Mesendoderm (in vitro differentiated cells): ENCODE measurements at regions not wholly inside any gene's neighbourhood (a gene's known extent, or its start where the extent isn't known, plus 50 kb on each side); places are given as distances from the start of the nearest gene placed in this dataset.

Experiments used
- DNase-seq: peaks from one replicate; pipeline ENCODE4 v3.0.0; 2013
- H2AK5ac ChIP-seq: 2 replicates; pipeline ENCODE4 v1.6.1; 2013; ENCODE audit warnings: low read length, inconsistent platforms
- H2BK120ac ChIP-seq: 2 replicates; pipeline ENCODE4 v1.6.1; 2013; ENCODE audit warnings: low read depth, mild to moderate bottlenecking, low read length, moderate library complexity, mixed read lengths
- H2BK15ac ChIP-seq: replicated peaks from 2 replicates; pipeline ENCODE4 v1.6.1; 2013; ENCODE audit warnings: low read depth, mild to moderate bottlenecking, moderate library complexity
- H2BK5ac ChIP-seq: 2 replicates; pipeline ENCODE4 v1.6.1; 2013; ENCODE audit warnings: low read length, inconsistent platforms
- H3K18ac ChIP-seq: 2 replicates; pipeline ENCODE4 v1.6.1; 2013; ENCODE audit warnings: mild to moderate bottlenecking, low read length, mixed read lengths
- H3K23ac ChIP-seq: one replicate; pipeline ENCODE4 v1.6.1; 2013; ENCODE audit warnings: low read length
- H3K27ac ChIP-seq: 2 replicates; pipeline ENCODE4 v1.5.1; 2013; ENCODE audit warnings: low read depth, mild to moderate bottlenecking, inconsistent platforms, low read length, moderate library complexity
- H3K27me3 ChIP-seq: 2 replicates; pipeline ENCODE4 v1.6.1; 2013; ENCODE audit warnings: low read length, control low read depth, mild to moderate bottlenecking, inconsistent platforms; ENCODE audit not compliant: insufficient read depth, poor library complexity
- H3K36me3 ChIP-seq: 2 replicates; pipeline ENCODE4 v1.6.1; 2013; ENCODE audit warnings: low read length, inconsistent platforms; ENCODE audit not compliant: control insufficient read depth, insufficient read depth
- H3K4ac ChIP-seq: one replicate; pipeline ENCODE4 v1.6.1; 2013; ENCODE audit warnings: low read depth, mild to moderate bottlenecking, low read length, moderate library complexity
- H3K4me1 ChIP-seq: 2 replicates; pipeline ENCODE4 v1.6.1; 2013; ENCODE audit warnings: low read depth, low read length, inconsistent platforms; ENCODE audit not compliant: control insufficient read depth
- H3K4me2 ChIP-seq: 2 replicates; pipeline ENCODE4 v1.6.1; 2013; ENCODE audit warnings: low read length
- H3K4me3 ChIP-seq: 2 replicates; pipeline ENCODE4 v1.5.1; 2013; ENCODE audit warnings: mild to moderate bottlenecking, low read length
- H3K56ac ChIP-seq: one replicate; pipeline ENCODE4 v1.6.1; 2013; ENCODE audit warnings: low read length
- H3K79me1 ChIP-seq: 2 replicates; pipeline ENCODE4 v1.6.1; 2013; ENCODE audit warnings: low read length, inconsistent platforms
- H3K79me2 ChIP-seq: 2 replicates; pipeline ENCODE4 v1.6.1; 2013; ENCODE audit warnings: mild to moderate bottlenecking, low read length; ENCODE audit not compliant: control insufficient read depth, insufficient read depth
- H3K9ac ChIP-seq: 2 replicates; pipeline ENCODE4 v1.6.1; 2013; ENCODE audit warnings: low read length, inconsistent platforms
- H4K5ac ChIP-seq: one replicate; pipeline ENCODE4 v1.6.1; 2013; ENCODE audit warnings: low read length
- H4K8ac ChIP-seq: one replicate; pipeline ENCODE4 v1.6.1; 2013; ENCODE audit warnings: low read depth, mild to moderate bottlenecking, control low read depth, low read length, moderate library complexity
- WGBS: extraction: QIAGEN DNeasy Blood & Tissue Kit; methylation state at CpG from one replicate; pipeline ENCODE4 v1.1.7; 2013; ENCODE audit warnings: low lambda C conversion rate, missing lambda C conversion rate; ENCODE audit not compliant: insufficient coverage; ENCODE audit errors: extremely low coverage; 5-methylcytosine and 5-hydroxymethylcytosine counted together

DNA sequence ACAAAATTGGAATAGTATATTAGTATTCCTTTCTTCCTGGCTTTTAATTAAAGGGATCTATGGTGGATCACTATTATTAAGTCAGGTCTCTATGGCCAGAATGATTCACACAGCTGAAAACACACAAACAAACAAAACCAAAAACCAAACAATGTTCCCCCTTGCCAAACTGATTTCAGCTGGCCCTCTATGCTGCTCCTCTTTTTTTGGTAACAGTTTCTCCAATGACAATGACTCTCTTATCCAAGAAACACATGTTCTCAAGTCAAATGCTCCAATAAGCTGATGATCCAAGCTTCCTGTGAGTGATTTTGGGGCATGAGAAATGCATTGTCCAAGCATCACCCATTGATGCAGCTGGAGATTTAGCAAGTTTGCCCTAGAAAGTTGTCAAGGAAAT lies 193.4 kb upstream of the TUT7 start:
- H3K79me2 ChIP-seq, result no peaks in the 10 kb centered on the region
- H4K5ac ChIP-seq, result no peak overlapping the region
- H2BK120ac ChIP-seq, result no peak overlapping the region
- H3K4ac ChIP-seq, result no peak overlapping the region
- no peak overlapping the region for H3K9ac ChIP-seq
- no peak overlapping the region for H3K4me2 ChIP-seq
- no peak overlapping the region for H3K23ac ChIP-seq
- DNase-seq, result no peak
- no peak overlapping the region for H3K18ac ChIP-seq
- no peak overlapping the region for H3K56ac ChIP-seq
- no peaks in the 10 kb centered on the region for H3K36me3 ChIP-seq
- no peaks in the 10 kb centered on the region for H3K27me3 ChIP-seq
- no peak overlapping the region for H2BK5ac ChIP-seq
- H3K27ac ChIP-seq, result no peak overlapping the region
- H3K4me3 ChIP-seq, result no peak overlapping the region
- H3K79me1 ChIP-seq, result no peaks in the 10 kb centered on the region
- no peak overlapping the region for H4K8ac ChIP-seq
- H3K4me1 ChIP-seq, result peaks cover 4% of the 10 kb centered on the region
- H2AK5ac ChIP-seq, result no peak overlapping the region
- no peak overlapping the region for H2BK15ac ChIP-seq

DNA sequence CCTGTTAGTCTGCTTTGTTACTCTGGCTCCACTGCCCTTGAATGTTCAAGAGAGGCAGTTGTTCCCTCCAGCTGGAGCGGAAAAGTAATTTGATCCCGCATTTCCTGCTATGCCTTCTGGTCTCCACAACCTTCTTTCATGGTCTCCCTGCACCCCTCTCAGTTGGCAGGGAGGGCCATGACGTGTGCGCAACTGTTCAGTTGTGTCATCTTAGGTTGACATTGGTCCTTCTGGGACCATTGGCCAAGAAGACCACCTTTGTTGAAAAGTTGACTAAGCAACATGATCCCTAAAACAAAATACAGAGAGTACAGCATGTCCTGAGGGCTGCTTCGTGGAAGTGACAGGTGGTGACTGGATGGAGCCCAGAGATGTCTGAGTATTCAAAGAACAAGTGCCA lies 192.5 kb upstream of the TUT7 start:
- peak; percentile 11 for DNase-seq
- Histone ChIP-seq H4K8ac (no peak overlapping the region), H3K9ac (no peak overlapping the region), H2BK15ac (no peak overlapping the region), H2BK120ac (no peak overlapping the region), H2BK5ac (no peak overlapping the region), H3K23ac (no peak overlapping the region), H2AK5ac (no peak overlapping the region), H3K27ac (no peak overlapping the region), H3K79me1 (no peaks in the 10 kb centered on the region), H3K79me2 (no peaks in the 10 kb centered on the region), H3K4me2 (no peak overlapping the region), H4K5ac (no peak overlapping the region), H3K27me3 (no peaks in the 10 kb centered on the region), H3K4me1 (peaks cover 4% of the 10 kb centered on the region), H3K4me3 (no peak overlapping the region), H3K56ac (no peak overlapping the region), H3K4ac (no peak overlapping the region), H3K18ac (no peak overlapping the region), H3K36me3 (no peaks in the 10 kb centered on the region)
- no CpG with 5 or more reads among the region's 5 CpGs for WGBS

DNA sequence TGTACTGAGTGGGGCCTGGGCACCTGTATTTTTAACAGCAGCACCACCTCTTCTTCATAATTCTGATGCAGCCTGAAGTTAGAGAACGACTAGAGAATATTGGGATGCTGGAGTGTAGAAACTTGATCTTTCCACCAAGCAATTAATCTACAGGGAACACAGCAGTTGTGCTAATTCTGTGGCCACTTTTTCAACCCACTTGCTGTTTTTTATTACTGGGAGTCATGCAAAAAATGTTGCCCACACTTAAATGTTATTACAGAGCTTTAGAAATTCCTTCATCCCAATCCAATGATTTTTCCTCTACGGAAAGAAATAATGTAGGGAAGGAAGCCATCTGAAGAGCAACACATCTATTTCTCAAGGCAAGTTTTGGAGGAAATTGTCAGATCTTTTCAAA lies 190.9 kb upstream of the TUT7 start:
- H3K4ac ChIP-seq, result no peak overlapping the region
- no peaks in the 10 kb centered on the region for H3K79me1 ChIP-seq
- no peak overlapping the region for H3K18ac ChIP-seq
- DNase-seq, result no peak
- peaks cover 4% of the 10 kb centered on the region for H3K4me1 ChIP-seq
- H3K9ac ChIP-seq, result no peak overlapping the region
- WGBS, result no CpG with 5 or more reads among the region's 2 CpGs
- H4K8ac ChIP-seq, result no peak overlapping the region
- no peak overlapping the region for H3K4me3 ChIP-seq
- no peak overlapping the region for H2BK120ac ChIP-seq
- no peak overlapping the region for H2BK5ac ChIP-seq
- H2AK5ac ChIP-seq, result no peak overlapping the region
- no peaks in the 10 kb centered on the region for H3K36me3 ChIP-seq
- no peak overlapping the region for H3K4me2 ChIP-seq
- H3K27me3 ChIP-seq, result no peaks in the 10 kb centered on the region
- H3K79me2 ChIP-seq, result no peaks in the 10 kb centered on the region
- no peak overlapping the region for H4K5ac ChIP-seq
- no peak overlapping the region for H3K23ac ChIP-seq
- no peak overlapping the region for H3K27ac ChIP-seq
- H3K56ac ChIP-seq, result no peak overlapping the region
- H2BK15ac ChIP-seq, result no peak overlapping the region

DNA sequence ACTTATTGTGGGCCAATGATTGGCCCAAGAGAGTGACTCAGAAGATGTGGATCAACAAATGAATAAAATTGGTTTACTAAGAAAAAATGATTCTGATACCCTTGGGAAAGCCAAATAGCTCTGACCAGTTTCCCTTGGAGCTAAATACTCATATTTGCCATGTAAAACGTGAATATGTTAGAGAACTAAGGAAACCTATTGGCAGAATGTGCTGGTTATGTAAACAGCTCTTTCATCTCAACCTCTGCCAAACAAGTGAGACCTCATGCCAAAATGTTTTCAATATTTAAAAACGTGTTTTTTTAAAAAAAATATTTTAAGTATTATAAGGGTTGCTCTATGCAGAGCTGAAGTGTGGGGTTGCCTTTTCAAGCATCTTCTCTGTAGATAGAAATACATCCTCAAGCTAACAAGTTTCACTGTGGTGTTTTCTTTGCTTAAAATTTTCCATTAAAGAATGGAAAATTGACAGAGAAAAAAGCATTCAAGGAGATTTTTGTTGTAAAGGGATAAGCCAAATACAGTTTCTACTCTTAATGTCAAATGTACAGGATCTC lies 186.9 kb upstream of the TUT7 start:
- Histone ChIP-seq H3K79me1 (no peaks in the 10 kb centered on the region), H3K23ac (no peak overlapping the region)
- WGBS, result no CpG with 5 or more reads among the region's 2 CpGs

DNA sequence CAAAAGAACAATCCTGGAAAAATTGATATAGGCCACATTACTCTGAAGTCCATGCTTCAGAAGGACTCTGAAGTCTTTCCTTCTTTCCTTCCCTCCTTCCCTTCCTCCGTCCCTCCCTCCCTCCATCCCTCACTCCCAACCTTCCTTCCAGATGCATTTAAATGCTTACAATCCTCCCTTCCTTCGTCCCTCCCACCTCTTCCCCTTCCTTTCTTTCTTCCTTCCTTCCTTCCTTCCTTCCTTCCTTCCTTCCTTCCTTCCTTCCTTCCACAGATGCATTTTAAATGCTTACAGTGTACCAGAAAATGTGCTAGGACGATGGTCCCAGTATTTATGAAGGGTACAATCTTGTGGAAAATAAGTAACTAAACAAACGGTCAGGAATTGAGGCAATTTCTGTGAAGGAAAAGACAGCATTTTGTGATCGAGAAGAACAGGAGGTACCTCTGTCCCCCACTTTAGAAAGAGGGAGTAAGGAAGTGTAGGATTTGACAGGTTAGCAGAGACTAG lies 181.3 kb upstream of the TUT7 start:
- no peaks in the 10 kb centered on the region for H3K79me2 ChIP-seq
- 100% methylated on average over 1 of the region's 5 CpGs for WGBS
- no peak overlapping the region for H4K5ac ChIP-seq
- no peak overlapping the region for H3K9ac ChIP-seq
- no peak for DNase-seq
- H3K27me3 ChIP-seq, result no peaks in the 10 kb centered on the region
- H4K8ac ChIP-seq, result no peak overlapping the region
- no peak overlapping the region for H2BK5ac ChIP-seq
- no peak overlapping the region for H3K4me2 ChIP-seq
- no peak overlapping the region for H2BK15ac ChIP-seq
- no peaks in the 10 kb centered on the region for H3K4me1 ChIP-seq
- H3K79me1 ChIP-seq, result no peaks in the 10 kb centered on the region
- H2AK5ac ChIP-seq, result no peak overlapping the region
- H3K27ac ChIP-seq, result no peak overlapping the region
- H3K4me3 ChIP-seq, result no peak overlapping the region
- H3K18ac ChIP-seq, result no peak overlapping the region
- no peak overlapping the region for H3K4ac ChIP-seq
- no peak overlapping the region for H2BK120ac ChIP-seq
- no peak overlapping the region for H3K23ac ChIP-seq
- H3K56ac ChIP-seq, result no peak overlapping the region
- H3K36me3 ChIP-seq, result no peaks in the 10 kb centered on the region

More for the DNA sequence above, 186.9 kb upstream of the TUT7 start:
- H2AK5ac ChIP-seq, result no peak overlapping the region
- H3K4me2 ChIP-seq, result no peak overlapping the region
- H3K27ac ChIP-seq, result no peak overlapping the region
- H3K27me3 ChIP-seq, result no peaks in the 10 kb centered on the region
- no peak overlapping the region for H2BK5ac ChIP-seq
- no peak overlapping the region for H4K5ac ChIP-seq
- H3K56ac ChIP-seq, result no peak overlapping the region
- H3K18ac ChIP-seq, result no peak overlapping the region
- H3K4ac ChIP-seq, result no peak overlapping the region
- H3K36me3 ChIP-seq, result no peaks in the 10 kb centered on the region
- no peak overlapping the region for H3K9ac ChIP-seq
- no peaks in the 10 kb centered on the region for H3K79me2 ChIP-seq
- H2BK15ac ChIP-seq, result no peak overlapping the region
- no peak for DNase-seq
- no peak overlapping the region for H2BK120ac ChIP-seq
- H4K8ac ChIP-seq, result no peak overlapping the region
- H3K4me1 ChIP-seq, result no peaks in the 10 kb centered on the region
- no peak overlapping the region for H3K4me3 ChIP-seq

DNA sequence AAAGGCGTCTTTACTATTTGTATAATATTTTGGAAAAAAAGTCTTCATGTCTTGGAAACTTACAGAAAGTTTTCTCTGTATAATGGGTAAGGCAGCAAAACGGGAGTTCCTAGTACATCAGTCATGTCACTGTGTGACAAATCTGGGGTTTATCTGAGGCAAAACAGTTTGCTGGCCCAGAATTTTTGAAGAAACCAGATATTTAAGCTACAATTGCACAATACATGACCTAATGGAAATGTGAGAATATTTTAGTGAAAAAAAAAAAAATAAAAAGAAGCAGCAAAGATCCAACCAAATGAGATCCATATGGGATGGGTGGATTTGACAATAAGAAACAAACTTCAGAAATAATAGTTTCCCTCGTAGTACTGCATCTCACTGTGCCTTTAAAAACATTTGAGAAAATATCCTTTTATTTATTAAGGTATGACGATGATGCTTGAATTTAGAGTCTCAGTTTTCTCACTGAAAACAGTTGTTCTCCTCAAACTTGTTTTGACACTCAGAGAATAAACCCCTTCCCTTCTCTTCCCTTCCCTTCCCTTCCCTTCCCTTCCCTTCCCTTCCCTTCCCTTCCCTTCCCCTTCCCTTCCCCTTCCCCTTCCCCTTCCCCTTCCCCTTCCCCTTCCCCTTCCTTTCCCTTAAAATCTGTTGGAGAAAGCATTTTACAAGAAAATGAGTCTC lies 180.5 kb upstream of the TUT7 start:
- Histone ChIP-seq H3K27ac (no peak overlapping the region), H3K56ac (no peak overlapping the region), H3K4me3 (no peak overlapping the region), H3K4me1 (no peaks in the 10 kb centered on the region), H4K8ac (no peak overlapping the region), H3K79me1 (no peaks in the 10 kb centered on the region), H3K23ac (no peak overlapping the region), H2BK120ac (no peak overlapping the region), H2BK15ac (no peak overlapping the region), H3K4ac (no peak overlapping the region), H3K4me2 (no peak overlapping the region), H3K36me3 (no peaks in the 10 kb centered on the region), H3K9ac (no peak overlapping the region), H3K18ac (no peak overlapping the region), H3K79me2 (no peaks in the 10 kb centered on the region), H4K5ac (no peak overlapping the region), H2AK5ac (no peak overlapping the region), H3K27me3 (no peaks in the 10 kb centered on the region), H2BK5ac (no peak overlapping the region)
- DNase-seq, result no peak
- no CpG with 5 or more reads among the region's 4 CpGs for WGBS
